T-cell (primary cell): ENCODE measurements at regions not wholly inside any gene's neighbourhood (a gene's known extent, or its start where the extent isn't known, plus 50 kb on each side); places are given as distances from the start of the nearest gene placed in this dataset.

Experiments used
- ATAC-seq, 4 experiments: fragments of 200-7000 bp in 3 of 4; fragments of 150-1000 bp in 1 of 4; cut with Tn5 transposase; replicated peaks in 1 of 4; 1 replicate in 3 of 4; 2 replicates in 1 of 4; pipeline ENCODE4 v1.10.0; 2021; ENCODE audit warnings: moderate library complexity in 3 of 4, mild to moderate bottlenecking in 2 of 4, moderate number of reproducible peaks in 1 of 4
- CTCF ChIA-PET, 2 donors: fragments of 300-600 bp; sonication (Branson Sonifier 250); formaldehyde crosslinking; loops; one replicate each; lab custom pipeline; 2022; ENCODE audit warnings: antibody characterized with exemption in 2 of 2; lab: Charles Lee
- POLR2A ChIA-PET, 2 donors: fragments of 300-600 bp; sonication (Branson Sonifier 250); formaldehyde crosslinking; loops; one replicate each; lab custom pipeline; 2022; ENCODE audit warnings: antibody characterized with exemption in 2 of 2; lab: Charles Lee
- DNase-seq, 35 experiments: peaks; one replicate each; pipeline versions ENCODE4 v3.0.0 to v3.0.0-alpha.2; 2013 to 2023
- H3K27ac ChIP-seq: one replicate; pipeline ENCODE4 v1.5.1; 2013; ENCODE audit warnings: low read length
- H3K27me3 ChIP-seq, 2 experiments: replicated peaks in 1 of 2; 1 replicate in 1 of 2; 2 replicates in 1 of 2; pipeline versions ENCODE4 v1.6.1 to v1.7.0; 2013; ENCODE audit warnings: low read length in 1 of 2, mixed read lengths in 1 of 2; ENCODE audit not compliant: control insufficient read depth in 2 of 2, insufficient read depth in 2 of 2; ENCODE audit errors: extremely low read depth in 1 of 2
- H3K36me3 ChIP-seq, 2 donors: 1 replicate in 1 of 2; 2 replicates in 1 of 2; pipeline versions ENCODE4 v1.6.1 to v1.7.0; 2013; ENCODE audit warnings: low read length in 1 of 2; ENCODE audit not compliant: control insufficient read depth in 2 of 2, insufficient read depth in 1 of 2; ENCODE audit errors: extremely low read depth in 1 of 2
- H3K4me1 ChIP-seq, 2 experiments: 1 replicate in 1 of 2; 2 replicates in 1 of 2; pipeline versions ENCODE4 v1.6.1 to v1.7.0; 2013; ENCODE audit warnings: low read length in 2 of 2, mixed read lengths in 1 of 2; ENCODE audit not compliant: insufficient read depth in 2 of 2, control insufficient read depth in 1 of 2; ENCODE audit errors: extremely low read depth in 1 of 2
- H3K4me3 ChIP-seq, 2 donors: 1 replicate in 1 of 2; 2 replicates in 1 of 2; pipeline versions ENCODE4 v1.5.1 to v1.7.0; 2013; ENCODE audit warnings: mild to moderate bottlenecking in 2 of 2, low read length in 1 of 2, moderate library complexity in 1 of 2; ENCODE audit not compliant: control insufficient read depth in 1 of 2; ENCODE audit errors: extremely low read depth in 1 of 2
- H3K9me3 ChIP-seq: 2 replicates; pipeline ENCODE4 v1.7.0; 2013
- H3K27ac Mint-ChIP-seq, 2 donors: one replicate each; pipeline ENCODE4 v1.8.0; 2020 to 2021; ENCODE audit warnings: mild to moderate bottlenecking in 2 of 2, mixed read lengths in 2 of 2
- H3K27me3 Mint-ChIP-seq, 2 donors: one replicate each; pipeline ENCODE4 v1.8.0; 2021 to 2022; ENCODE audit warnings: mixed read lengths in 2 of 2
- H3K36me3 Mint-ChIP-seq: one replicate; pipeline ENCODE4 v1.8.0; 2021; ENCODE audit warnings: mixed read lengths
- H3K4me1 Mint-ChIP-seq, 3 donors: one replicate each; pipeline ENCODE4 v1.8.0; 2020 to 2022; ENCODE audit warnings: mixed read lengths in 3 of 3, mild to moderate bottlenecking in 1 of 3
- H3K4me3 Mint-ChIP-seq, 3 donors: one replicate each; pipeline ENCODE4 v1.8.0; 2020 to 2022; ENCODE audit warnings: mild to moderate bottlenecking in 3 of 3, mixed read lengths in 3 of 3, moderate library complexity in 3 of 3
- H3K9me3 Mint-ChIP-seq, 3 donors: one replicate each; pipeline ENCODE4 v1.8.0; 2020 to 2022; ENCODE audit warnings: mixed read lengths in 3 of 3
- WGBS: methylation state at CpG from one replicate; pipeline ENCODE4 v1.1.5; 2013; ENCODE audit warnings: missing lambda C conversion rate; ENCODE audit not compliant: insufficient coverage; 5-methylcytosine and 5-hydroxymethylcytosine counted together

GRCh38 chr4:16353165-16353564 lies 126.9 kb upstream of the TAPT1 start:
- Mint-ChIP-seq H3K27me3 (peaks cover 20 to 32% of the 10 kb centered on the region in 2 donors), H3K4me1 (no peaks in the 10 kb centered on the region), H3K36me3 (no peaks in the 10 kb centered on the region), H3K9me3 (no peaks in the 10 kb centered on the region), H3K27ac (no peak overlapping the region), H3K4me3 (no peak overlapping the region)
- no peaks in the 10 kb centered on the region for H3K4me1 ChIP-seq
- 75% methylated on average over 4 of the region's 5 CpGs for WGBS
- H3K36me3 ChIP-seq: no peaks in the 10 kb centered on the region
- H3K27ac ChIP-seq: no peak overlapping the region
- no peak for ATAC-seq
- CTCF ChIA-PET: no interaction called here
- POLR2A ChIA-PET: no interaction called here
- H3K27me3 ChIP-seq: peaks cover 0 to 4% of the 10 kb centered on the region in 2 experiments
- DNase-seq: no peak
- no peaks in the 10 kb centered on the region for H3K9me3 ChIP-seq
- H3K4me3 ChIP-seq: no peak overlapping the region

- WGBS: 90% methylated on average over 6 of the region's 8 CpGs
- Mint-ChIP-seq H3K27ac (no peak overlapping the region), H3K4me1 (no peaks in the 10 kb centered on the region), H3K36me3 (no peaks in the 10 kb centered on the region), H3K4me3 (no peak overlapping the region), H3K27me3 (peaks cover 23 to 35% of the 10 kb centered on the region in 2 donors), H3K9me3 (no peaks in the 10 kb centered on the region)
- POLR2A ChIA-PET: no interaction called here
- DNase-seq (no peak), ATAC-seq (no peak)
- Histone ChIP-seq H3K4me1 (no peaks in the 10 kb centered on the region), H3K4me3 (no peak overlapping the region), H3K36me3 (no peaks in the 10 kb centered on the region), H3K27me3 (peaks cover 0 to 4% of the 10 kb centered on the region in 2 experiments), H3K9me3 (no peaks in the 10 kb centered on the region), H3K27ac (no peak overlapping the region)
- CTCF ChIA-PET: no interaction called here
These were observed 124.9 kb upstream of the TAPT1 start for GRCh38 chr4:16351161-16351560.

GRCh38 chr4:16344853-16345252 lies 118.6 kb upstream of the TAPT1 start:
- peaks cover 0 to 4% of the 10 kb centered on the region in 2 experiments for H3K27me3 ChIP-seq
- H3K4me1 Mint-ChIP-seq: no peaks in the 10 kb centered on the region
- CTCF ChIA-PET: no interaction called here
- H3K4me3 Mint-ChIP-seq: no peak overlapping the region
- ATAC-seq: no peak
- H3K36me3 Mint-ChIP-seq: no peaks in the 10 kb centered on the region
- H3K27ac Mint-ChIP-seq: no peak overlapping the region
- H3K27ac ChIP-seq: no peak overlapping the region
- H3K27me3 Mint-ChIP-seq: peaks cover 9 to 23% of the 10 kb centered on the region in 2 donors
- H3K36me3 ChIP-seq: no peaks in the 10 kb centered on the region
- no peak for DNase-seq
- H3K4me1 ChIP-seq: no peaks in the 10 kb centered on the region
- no peaks in the 10 kb centered on the region for H3K9me3 Mint-ChIP-seq
- H3K4me3 ChIP-seq: no peak overlapping the region
- POLR2A ChIA-PET: no interaction called here
- no CpG with 5 or more reads among the region's 1 CpG for WGBS
- H3K9me3 ChIP-seq: no peaks in the 10 kb centered on the region

- DNase-seq: no peak
- Histone ChIP-seq H3K9me3 (no peaks in the 10 kb centered on the region), H3K27ac (no peak overlapping the region), H3K4me3 (no peak overlapping the region), H3K27me3 (no peaks in the 10 kb centered on the region), H3K36me3 (no peaks in the 10 kb centered on the region), H3K4me1 (no peaks in the 10 kb centered on the region)
- Mint-ChIP-seq H3K4me3 (no peak overlapping the region), H3K27me3 (peaks cover 0 to 24% of the 10 kb centered on the region in 2 donors), H3K4me1 (no peaks in the 10 kb centered on the region), H3K27ac (no peak overlapping the region), H3K36me3 (no peaks in the 10 kb centered on the region), H3K9me3 (no peaks in the 10 kb centered on the region)
- POLR2A ChIA-PET: no interaction called here
- no peak for ATAC-seq
- CTCF ChIA-PET: no interaction called here
- WGBS: 63% methylated on average over 1 of the region's 2 CpGs
These were observed 111.7 kb upstream of the TAPT1 start for GRCh38 chr4:16337936-16338335.

- ATAC-seq (no peak), DNase-seq (no peak)
- Histone ChIP-seq H3K4me1 (no peaks in the 10 kb centered on the region), H3K9me3 (no peaks in the 10 kb centered on the region), H3K27ac (no peak overlapping the region), H3K27me3 (no peaks in the 10 kb centered on the region), H3K36me3 (no peaks in the 10 kb centered on the region), H3K4me3 (no peak overlapping the region)
- H3K4me3 Mint-ChIP-seq: no peak overlapping the region
- peaks cover 0 to 20% of the 10 kb centered on the region in 2 donors for H3K27me3 Mint-ChIP-seq
- H3K36me3 Mint-ChIP-seq: no peaks in the 10 kb centered on the region
- WGBS: no CpG with 5 or more reads among the region's 2 CpGs
- H3K4me1 Mint-ChIP-seq: no peaks in the 10 kb centered on the region
- POLR2A ChIA-PET: no interaction called here
- H3K9me3 Mint-ChIP-seq: no peaks in the 10 kb centered on the region
- no peak overlapping the region for H3K27ac Mint-ChIP-seq
- CTCF ChIA-PET: no interaction called here
These were observed 108.3 kb upstream of the TAPT1 start for GRCh38 chr4:16334601-16335000.

- no peaks in the 10 kb centered on the region for H3K27me3 ChIP-seq
- no peaks in the 10 kb centered on the region for H3K9me3 Mint-ChIP-seq
These were observed 103.5 kb upstream of the TAPT1 start for GRCh38 chr4:16329797-16330134.

GRCh38 chr4:16329125-16329796 lies 103.0 kb upstream of the TAPT1 start:
- Mint-ChIP-seq H3K36me3 (no peaks in the 10 kb centered on the region), H3K4me3 (no peak overlapping the region), H3K27ac (no peak overlapping the region), H3K9me3 (no peaks in the 10 kb centered on the region), H3K4me1 (no peaks in the 10 kb centered on the region), H3K27me3 (peaks cover 3 to 16% of the 10 kb centered on the region in 2 donors)
- Histone ChIP-seq H3K4me1 (no peaks in the 10 kb centered on the region), H3K27me3 (no peaks in the 10 kb centered on the region), H3K9me3 (no peaks in the 10 kb centered on the region), H3K36me3 (no peaks in the 10 kb centered on the region), H3K27ac (no peak overlapping the region), H3K4me3 (no peak overlapping the region)
- DNase-seq (no peak), ATAC-seq (no peak)
- POLR2A ChIA-PET: no interaction called here
- WGBS: no CpG with 5 or more reads among the region's 2 CpGs
- CTCF ChIA-PET: no interaction called here

More at GRCh38 chr4:16329797-16330134, 103.5 kb upstream of the TAPT1 start:
- Histone ChIP-seq H3K36me3 (no peaks in the 10 kb centered on the region), H3K4me3 (no peak overlapping the region), H3K9me3 (no peaks in the 10 kb centered on the region), H3K4me1 (no peaks in the 10 kb centered on the region), H3K27ac (no peak overlapping the region)
- Mint-ChIP-seq H3K4me1 (no peaks in the 10 kb centered on the region), H3K27ac (no peak overlapping the region), H3K36me3 (no peaks in the 10 kb centered on the region), H3K4me3 (no peak overlapping the region), H3K27me3 (peaks cover 0 to 16% of the 10 kb centered on the region in 2 donors)
- ChIA-PET CTCF (no interaction called here), POLR2A (no interaction called here)
- ATAC-seq: no peak
- WGBS: 100% methylated on average over 1 of the region's 1 CpG
- DNase-seq: no peak
